SH-SY5Y (cell line): ENCODE measurements at regions not wholly inside any gene's neighbourhood (a gene's known extent, or its start where the extent isn't known, plus 50 kb on each side); places are given as distances from the start of the nearest gene placed in this dataset.

Experiments used
- GATA2 ChIP-seq: IDR thresholded peaks from 2 replicates; pipeline ENCODE4 v1.6.1; 2011; ENCODE audit warnings: mild to moderate bottlenecking, low read depth, low read length
- GATA3 ChIP-seq: IDR thresholded peaks from 2 replicates; pipeline ENCODE4 v1.6.1; 2011; ENCODE audit warnings: low read depth, mild to moderate bottlenecking, low read length, moderate library complexity

DNA sequence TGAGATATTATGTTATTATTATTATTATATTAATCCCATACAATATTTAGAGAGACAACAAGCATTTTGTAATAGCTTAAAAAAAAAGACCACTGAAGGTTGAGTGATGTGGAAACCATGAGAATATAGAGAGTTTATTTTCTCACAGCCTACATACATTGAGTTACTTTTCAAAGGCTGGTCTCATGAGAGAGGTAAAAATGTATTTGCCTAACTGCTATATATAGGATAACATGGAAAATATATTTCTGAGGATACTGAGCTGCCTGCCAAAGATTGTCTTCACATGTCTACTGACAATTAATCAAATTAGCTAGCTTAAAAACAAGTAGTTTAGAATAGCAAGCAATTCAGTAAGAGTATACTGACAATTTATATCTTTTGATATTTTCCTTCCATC lies 192.2 kb upstream of the NRIP1 start:
- TF ChIP-seq GATA3 (no peak), GATA2 (no peak)

DNA sequence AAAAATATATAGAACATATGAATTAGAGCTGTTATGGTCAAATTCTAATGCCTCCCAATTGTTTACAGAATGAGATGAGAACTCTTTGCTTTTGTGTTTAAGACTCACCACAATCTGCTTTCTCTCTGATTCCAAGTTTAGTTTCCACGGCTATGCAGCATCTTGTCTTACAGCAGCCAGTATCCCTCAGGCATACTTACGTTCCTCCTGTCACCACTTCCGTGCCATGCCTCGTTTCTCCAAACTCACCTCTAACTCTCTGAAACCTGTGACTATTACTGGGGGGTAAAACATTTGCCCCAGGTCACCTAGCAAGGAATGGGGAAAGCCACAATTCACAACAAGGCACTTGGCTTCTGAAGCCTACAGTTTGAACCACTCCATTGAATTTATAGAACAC lies 192.8 kb upstream of the NRIP1 start:
- no peak for TF ChIP-seq GATA3

DNA sequence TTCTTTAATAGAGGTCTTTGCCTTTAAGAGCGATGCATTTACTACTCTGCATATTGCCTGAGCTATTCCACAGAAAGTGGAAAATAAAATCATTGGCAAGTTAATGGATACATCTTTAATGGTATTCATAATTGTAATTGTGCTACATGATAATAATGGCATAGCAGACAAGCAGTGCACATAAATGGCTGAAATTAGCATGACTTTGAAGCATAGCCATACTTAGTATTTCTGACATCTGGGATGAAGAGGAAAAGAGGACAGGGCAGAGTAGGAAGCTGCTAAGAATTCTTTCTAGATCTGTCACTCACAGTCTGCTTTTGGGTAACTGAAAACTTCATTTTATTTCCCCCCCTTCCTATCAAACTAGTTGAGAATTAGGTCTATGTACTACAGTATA lies 195.0 kb upstream of the NRIP1 start:
- TF ChIP-seq GATA2, result no peak
- TF ChIP-seq GATA3, result no peak

DNA sequence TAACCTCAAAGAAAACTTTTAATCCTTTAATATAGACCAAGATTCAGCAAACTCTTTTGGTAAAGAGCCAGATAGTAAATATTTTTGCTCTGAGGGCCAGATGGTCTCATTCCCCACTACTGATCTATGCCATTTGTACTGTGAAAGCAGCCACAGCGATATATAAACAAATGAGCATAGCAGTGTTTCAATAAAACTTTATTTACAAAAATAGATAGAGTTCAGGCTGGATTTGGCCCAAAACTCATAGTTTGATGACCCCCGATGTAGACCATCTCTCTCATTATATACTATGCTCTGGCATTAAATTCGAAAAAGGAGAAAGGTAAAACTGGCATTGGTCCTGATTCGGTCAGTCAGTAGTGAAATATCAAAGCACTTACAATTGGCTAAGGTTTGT lies 195.8 kb upstream of the NRIP1 start:
- no peak for TF ChIP-seq GATA3
- TF ChIP-seq GATA2, result no peak

DNA sequence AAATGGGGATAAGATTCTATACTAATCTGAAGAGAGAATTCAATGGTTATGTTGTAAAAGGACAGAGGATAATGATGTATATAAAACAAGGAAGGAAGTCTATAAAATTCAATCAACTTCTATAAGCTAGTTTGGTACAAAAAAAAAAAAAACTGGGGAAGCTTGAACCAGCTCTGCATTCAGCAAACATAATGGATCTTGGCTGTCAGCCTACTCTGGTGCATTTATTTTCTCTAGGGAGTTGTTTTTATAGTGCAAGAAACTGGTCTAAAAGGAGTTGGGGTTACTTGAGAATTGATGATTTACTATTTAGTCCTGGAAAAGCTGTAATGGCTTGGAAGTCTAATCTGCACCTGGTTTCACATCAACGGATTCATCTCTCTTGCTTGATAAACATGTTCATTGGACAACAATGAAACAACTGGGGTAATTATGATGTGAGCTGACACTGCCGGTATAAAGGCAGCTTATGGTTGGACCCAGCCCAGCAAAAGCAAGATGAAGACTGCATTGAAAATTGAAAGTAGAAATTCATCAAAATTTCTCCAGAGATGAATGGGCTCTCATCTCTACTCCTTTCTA lies 199.4 kb upstream of the NRIP1 start:
- no peak for TF ChIP-seq GATA3
- TF ChIP-seq GATA2, result no peak

DNA sequence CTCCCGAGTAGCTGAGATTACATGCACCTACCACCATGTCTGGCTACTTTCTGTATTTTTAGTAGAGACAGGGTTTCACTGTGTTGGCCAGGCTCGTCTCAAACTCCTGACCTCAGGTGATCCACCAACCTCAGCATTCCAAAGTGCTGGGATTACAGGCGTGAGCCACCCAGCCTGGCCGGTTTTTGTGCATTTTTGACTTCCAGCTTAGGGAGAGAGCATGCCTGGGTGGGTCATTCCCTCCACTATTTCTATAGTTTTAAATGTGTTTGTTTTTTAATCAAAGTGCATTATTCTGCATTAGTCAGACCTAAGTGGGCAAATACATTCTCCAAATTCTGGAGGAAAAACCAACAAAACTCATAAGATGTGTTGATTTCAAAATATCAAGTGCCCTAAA lies 207.4 kb upstream of the NRIP1 start:
- no peak for TF ChIP-seq GATA2
- TF ChIP-seq GATA3, result no peak

DNA sequence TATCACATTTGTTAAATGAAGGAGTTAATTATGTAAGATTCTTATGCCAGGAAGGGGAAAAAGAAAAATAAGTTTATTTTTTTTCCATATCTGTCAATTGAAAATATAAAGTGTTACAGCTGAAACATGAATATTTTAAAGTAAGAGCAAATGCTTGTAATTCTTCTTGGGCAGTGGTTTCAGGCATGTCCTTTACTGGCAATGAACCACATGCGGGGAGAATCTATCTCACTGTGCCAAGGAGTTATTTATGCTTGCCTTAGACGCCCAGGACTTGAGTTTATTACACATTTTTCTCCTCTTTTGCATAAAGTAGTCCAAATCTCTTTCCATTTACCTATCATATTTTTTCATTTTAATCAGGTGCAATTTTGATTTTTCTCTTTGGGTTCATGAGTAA lies 207.8 kb upstream of the NRIP1 start:
- TF ChIP-seq GATA3 (no peak), GATA2 (no peak)

DNA sequence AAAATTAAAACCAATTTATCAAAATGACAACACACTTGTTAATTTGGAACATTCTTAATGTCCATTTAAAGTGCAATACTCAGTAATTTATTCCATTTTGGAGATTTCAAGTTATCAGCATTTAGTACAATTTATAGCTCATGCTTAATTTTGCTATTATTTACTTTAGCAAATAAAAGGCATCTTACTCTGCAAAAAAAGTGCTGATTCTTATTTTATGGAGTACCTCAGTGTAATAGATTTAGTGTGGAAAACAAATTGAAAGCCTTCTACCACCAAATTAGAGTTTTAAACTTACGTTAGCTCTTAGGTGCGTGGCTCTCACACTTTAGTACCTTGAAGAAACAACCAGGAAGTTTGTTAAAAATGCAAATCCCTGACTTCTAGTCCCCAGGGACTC lies 208.4 kb upstream of the NRIP1 start:
- no peak for TF ChIP-seq GATA2
- no peak for TF ChIP-seq GATA3

DNA sequence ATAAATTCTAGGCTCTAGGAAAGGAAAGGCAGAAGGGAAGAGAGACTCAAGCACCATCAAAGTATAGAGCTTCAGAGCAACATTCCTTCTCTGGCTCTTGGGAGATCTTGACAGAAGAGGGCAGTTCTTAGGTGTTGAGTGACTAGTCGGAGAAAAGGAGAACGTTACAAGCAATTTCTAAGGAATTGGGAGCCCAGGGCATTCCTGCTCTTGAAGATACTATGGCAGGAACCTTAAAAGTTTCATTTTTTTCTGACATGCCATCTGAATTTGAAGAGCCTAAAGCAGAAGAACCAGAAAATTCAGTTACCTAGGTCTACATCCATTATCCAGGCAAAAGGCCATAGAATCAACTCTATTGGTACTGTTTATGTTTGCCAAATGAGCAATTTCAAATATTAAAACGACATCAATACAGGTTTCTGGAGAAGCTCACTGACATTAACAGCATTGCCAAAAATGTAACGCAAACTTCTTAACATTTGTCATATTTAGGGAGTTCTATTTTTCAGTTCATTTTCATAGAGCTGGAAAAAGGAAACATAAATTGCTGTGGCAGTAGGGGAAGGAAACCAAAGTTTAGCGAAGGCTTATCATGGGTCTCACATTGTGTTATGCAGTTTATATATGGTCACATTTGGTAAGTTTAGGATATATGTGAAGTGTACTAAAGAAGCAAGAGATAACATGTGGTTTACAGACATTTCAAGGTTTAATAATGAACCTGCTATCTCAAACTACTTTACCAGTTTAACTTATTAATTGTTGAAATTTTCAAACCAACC lies 210.1 kb upstream of the NRIP1 start:
- no peak for TF ChIP-seq GATA3
- TF ChIP-seq GATA2, result no peak

DNA sequence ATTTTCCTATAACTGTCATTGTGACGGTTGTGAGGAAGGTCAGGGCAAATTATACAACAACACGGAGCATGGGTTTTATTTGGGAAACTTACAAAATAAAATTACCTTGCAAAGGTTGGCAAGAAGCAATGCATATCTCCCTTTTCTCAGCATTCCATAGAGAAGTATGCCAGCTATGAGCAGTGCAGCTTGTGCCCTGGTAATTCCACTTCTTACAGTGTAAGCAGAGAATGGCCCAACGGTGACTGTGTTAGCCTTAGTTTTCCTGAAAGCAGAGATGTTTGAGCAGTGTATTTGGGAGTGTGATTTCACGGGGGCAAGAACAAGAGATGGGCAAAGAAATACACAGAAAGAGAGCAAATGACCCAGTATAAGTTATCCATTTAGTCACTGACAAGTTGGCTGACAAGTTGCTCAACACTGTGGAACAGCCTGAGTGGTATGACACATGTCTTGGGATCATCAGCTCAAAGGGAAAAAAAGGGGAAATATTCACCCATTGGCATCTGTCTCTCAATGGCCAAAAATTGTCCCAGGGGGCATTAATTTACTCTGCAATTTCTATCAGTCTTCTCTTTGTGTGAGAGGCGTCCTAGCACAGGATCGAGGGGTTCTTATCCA lies 210.9 kb upstream of the NRIP1 start:
- no peak for TF ChIP-seq GATA3
- TF ChIP-seq GATA2, result no peak

DNA sequence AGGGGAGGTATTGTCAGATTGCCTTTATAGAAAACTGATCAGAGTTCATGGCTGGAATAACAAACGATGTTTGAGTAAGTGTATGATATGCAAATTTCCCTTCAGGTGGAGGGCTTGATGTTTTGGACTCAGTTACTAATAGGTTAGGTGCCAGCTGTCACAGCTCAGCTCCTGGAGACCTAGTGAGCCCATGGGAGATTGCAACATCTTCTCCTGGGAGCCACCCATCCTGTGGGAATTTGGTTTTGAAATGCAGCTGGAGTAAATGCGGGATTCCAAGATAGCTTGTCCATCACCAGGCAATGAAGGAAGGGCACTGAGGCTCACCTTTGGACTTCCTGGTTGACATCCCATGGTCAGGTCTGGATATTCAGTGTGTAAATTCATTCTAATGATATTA lies 211.4 kb upstream of the NRIP1 start:
- TF ChIP-seq GATA3 (no peak), GATA2 (no peak)

DNA sequence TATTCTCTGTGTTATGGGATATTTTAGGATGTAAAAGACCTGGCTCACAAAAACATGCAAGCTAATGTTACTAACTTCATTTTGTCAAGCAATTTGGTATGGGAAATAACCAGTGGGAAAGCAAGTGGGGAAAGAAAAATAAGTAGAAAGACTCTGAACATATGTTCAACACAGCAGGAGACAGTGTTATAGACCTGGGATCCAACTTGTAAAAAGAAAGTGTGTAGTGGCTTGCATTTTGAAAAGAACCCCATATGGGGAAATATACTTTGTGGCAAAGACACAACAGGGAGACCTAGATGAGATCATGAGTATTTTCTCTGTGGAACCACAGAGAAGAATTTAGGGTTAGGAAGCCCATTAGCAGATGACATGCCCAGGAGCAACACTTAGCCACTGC lies 212.7 kb upstream of the NRIP1 start:
- TF ChIP-seq GATA2, result no peak
- no peak for TF ChIP-seq GATA3

DNA sequence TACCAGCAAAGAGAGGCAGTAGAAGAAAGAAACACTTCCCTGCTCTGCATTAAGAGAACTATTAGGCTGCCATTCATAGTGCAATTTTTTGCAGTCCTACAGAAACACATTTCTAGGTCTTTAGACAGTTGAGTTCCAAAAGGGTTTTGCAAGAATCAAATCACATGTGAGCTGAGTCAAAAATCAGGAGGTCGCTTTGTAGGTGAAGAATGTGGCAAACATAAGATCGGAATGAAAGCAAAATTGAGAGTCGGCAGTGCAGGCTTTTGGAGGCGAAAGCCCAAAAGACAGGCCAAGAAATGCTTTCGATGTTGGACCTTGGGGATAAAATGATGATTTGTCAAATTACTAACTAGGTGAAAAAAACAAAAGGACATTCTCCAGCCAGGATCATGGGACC lies 213.5 kb upstream of the NRIP1 start:
- TF ChIP-seq GATA3, result no peak
- TF ChIP-seq GATA2, result no peak

DNA sequence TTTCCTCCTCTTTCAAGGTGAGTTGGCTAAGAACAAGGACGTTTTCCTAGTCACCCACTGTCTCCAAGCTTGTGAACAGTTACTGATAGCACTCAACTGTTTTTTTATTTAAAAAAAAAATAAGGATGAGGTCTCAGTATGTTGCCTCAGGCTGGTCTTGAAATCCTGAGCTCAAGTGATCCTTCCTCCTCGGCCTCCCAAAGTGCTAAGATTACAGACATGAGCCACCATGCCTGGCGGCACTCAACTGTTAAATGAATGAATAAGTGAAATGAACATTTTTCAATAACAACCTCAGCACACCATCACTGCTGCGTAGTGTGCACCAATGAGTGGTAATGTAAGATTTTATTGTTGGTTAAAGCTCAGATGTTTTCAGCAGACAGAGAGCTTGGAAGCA lies 214.1 kb upstream of the NRIP1 start:
- TF ChIP-seq GATA2 (no peak), GATA3 (no peak)

DNA sequence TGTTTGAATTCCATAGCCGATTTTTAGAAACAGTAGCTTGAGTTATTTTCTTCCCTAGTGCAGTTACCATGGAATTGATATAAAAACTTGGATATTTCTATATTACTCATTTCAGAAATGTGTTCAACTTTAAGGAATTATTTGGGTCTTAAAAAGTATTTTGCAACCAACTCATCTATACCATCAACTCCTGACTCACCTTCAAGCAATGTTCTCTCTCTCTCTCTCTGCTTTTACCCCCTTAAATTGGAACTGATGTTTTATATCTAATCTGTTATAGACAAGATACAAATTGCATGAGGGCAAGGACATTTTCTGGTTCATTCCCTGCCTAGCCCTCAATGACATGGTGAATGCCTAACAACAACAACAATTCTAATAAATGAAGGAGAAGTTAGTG lies 214.7 kb upstream of the NRIP1 start:
- TF ChIP-seq GATA3 (no peak), GATA2 (no peak)
